HUES48 (cell line): ENCODE measurements at regions not wholly inside any gene's neighbourhood (a gene's known extent, or its start where the extent isn't known, plus 50 kb on each side); places are given as distances from the start of the nearest gene placed in this dataset.

ENCODE experiments used
- H3K27ac ChIP-seq: one replicate; pipeline ENCODE4 v1.7.0; 2013; ENCODE audit warnings: low read depth, low read length, inconsistent platforms
- H3K27me3 ChIP-seq: 2 replicates; pipeline ENCODE4 v1.6.1; 2013; ENCODE audit warnings: mild to moderate bottlenecking, low read length; ENCODE audit not compliant: control insufficient read depth, insufficient read depth
- H3K36me3 ChIP-seq: 2 replicates; pipeline ENCODE4 v1.6.1; 2013; ENCODE audit warnings: low read length; ENCODE audit not compliant: control insufficient read depth, insufficient read depth
- H3K4me1 ChIP-seq: 2 replicates; pipeline ENCODE4 v1.6.1; 2013; ENCODE audit warnings: mild to moderate bottlenecking, low read length; ENCODE audit not compliant: control insufficient read depth, insufficient read depth
- H3K4me3 ChIP-seq: 2 replicates; pipeline ENCODE4 v1.5.1; 2013; ENCODE audit warnings: mild to moderate bottlenecking, low read depth, low read length
- H3K9ac ChIP-seq: 2 replicates; pipeline ENCODE4 v1.6.1; 2013; ENCODE audit warnings: mild to moderate bottlenecking, low read depth, low read length, moderate library complexity
- H3K9me3 ChIP-seq: 2 replicates; pipeline ENCODE4 v1.6.1; 2013; ENCODE audit warnings: low read length; ENCODE audit not compliant: control insufficient read depth, insufficient read depth

DNA sequence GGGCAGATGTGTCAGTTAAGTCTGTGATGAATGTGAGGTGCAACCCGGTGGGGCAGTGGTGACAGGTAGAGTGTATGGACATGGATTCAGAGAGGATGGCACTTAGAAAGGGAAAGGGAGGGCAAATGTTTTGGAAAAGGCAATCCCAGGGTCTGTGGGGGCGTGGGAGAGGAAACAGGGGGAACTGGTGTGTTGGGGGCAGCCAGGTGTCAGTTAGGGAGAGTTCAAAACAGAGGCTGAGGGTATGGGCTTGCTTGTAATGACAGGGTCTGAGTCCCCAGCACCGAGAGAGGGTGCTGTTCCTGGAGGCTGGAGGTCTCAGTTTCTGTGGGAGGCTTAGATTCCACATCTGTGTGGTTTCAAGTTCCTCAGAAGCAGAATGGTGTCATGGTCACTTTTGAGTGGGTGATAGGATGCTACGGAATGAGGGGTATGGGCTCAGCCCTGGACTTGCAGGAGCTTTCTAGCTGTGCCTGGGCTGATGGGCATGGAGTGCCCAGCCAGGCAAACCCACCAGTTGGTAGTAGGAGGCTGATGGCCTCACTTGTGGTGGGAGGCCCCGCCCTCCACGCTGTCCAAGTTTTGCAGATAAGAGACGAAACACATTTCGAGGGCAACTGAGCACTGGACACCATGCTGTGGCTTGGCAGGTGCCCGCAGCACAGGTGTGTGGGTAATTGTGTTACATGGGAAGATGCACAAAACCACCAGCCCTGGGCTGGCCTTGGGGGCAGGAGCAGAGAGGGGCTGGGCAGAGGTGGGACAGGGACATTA lies 209.4 kb downstream of the RPLP1 start:
- Histone ChIP-seq H3K36me3 (no peaks in the 10 kb centered on the region), H3K4me3 (no peak overlapping the region), H3K9ac (no peak overlapping the region), H3K9me3 (no peaks in the 10 kb centered on the region), H3K4me1 (no peaks in the 10 kb centered on the region), H3K27ac (no peak overlapping the region), H3K27me3 (no peaks in the 10 kb centered on the region)

DNA sequence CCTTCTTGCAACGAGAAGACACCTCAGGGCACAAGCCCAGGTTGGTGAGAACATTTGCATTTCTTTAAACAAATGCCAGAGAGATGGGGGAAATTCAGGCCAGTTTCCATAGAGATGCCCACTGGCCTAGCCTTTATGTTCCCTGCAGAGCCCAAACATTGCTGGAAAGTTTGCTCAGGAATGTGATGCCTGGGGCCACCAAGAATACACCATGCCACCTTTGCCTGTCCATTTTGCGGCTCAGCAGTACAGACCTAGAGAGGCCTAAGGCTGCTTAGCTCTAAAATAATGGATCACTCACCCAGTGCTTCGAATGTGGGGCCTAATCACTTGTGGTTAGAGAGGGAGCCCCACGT lies 210.0 kb downstream of the RPLP1 start:
- Histone ChIP-seq H3K27me3 (no peaks in the 10 kb centered on the region), H3K36me3 (no peaks in the 10 kb centered on the region), H3K9me3 (no peaks in the 10 kb centered on the region), H3K4me1 (no peaks in the 10 kb centered on the region), H3K27ac (no peak overlapping the region), H3K4me3 (no peak overlapping the region), H3K9ac (no peak overlapping the region)

DNA sequence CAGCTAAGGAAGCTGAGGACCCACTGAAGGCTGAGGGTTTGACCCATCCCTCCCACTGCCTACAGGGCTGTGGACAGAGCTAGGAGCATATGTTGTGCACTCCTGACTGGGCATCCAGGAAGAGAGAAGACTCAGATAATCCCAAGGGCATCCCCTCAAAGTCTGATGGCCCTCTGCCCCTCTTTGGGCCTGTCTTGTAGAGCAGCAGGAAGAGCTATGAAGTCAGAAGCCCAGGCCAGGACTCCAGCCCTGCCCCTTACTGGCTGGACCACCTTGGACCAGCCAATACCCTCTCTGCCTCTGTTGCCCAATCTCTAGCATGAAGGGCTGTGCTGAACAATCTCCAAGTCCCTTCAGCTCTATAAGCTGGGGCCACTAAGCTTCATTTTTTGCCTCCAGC lies 210.8 kb downstream of the RPLP1 start:
- H3K4me1 ChIP-seq = no peaks in the 10 kb centered on the region
- no peaks in the 10 kb centered on the region for H3K9me3 ChIP-seq
- no peaks in the 10 kb centered on the region for H3K27me3 ChIP-seq
- H3K36me3 ChIP-seq = no peaks in the 10 kb centered on the region
- no peak overlapping the region for H3K27ac ChIP-seq
- no peak overlapping the region for H3K4me3 ChIP-seq
- no peak overlapping the region for H3K9ac ChIP-seq

DNA sequence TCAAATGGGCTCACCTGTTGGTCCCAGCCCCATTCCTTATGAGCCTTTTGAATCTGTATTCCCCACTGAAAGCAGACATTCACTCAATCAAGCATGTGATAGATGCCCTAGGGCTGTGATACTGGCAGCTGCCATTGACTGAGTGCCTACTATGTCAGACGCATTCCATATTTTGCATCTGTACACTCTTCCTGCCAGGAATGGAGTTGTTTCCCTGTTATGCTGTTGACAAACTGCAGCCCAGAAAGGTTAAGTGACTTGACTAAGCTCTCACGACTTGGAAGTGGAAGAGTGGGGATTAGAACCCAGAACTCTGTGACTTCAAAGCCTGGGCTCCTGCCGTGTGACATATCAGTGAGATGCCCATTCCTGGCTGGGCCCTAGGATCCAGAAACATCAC lies 211.4 kb downstream of the RPLP1 start:
- Histone ChIP-seq H3K9me3 (no peaks in the 10 kb centered on the region), H3K36me3 (no peaks in the 10 kb centered on the region), H3K27ac (no peak overlapping the region), H3K9ac (no peak overlapping the region), H3K4me3 (no peak overlapping the region), H3K4me1 (no peaks in the 10 kb centered on the region), H3K27me3 (no peaks in the 10 kb centered on the region)

DNA sequence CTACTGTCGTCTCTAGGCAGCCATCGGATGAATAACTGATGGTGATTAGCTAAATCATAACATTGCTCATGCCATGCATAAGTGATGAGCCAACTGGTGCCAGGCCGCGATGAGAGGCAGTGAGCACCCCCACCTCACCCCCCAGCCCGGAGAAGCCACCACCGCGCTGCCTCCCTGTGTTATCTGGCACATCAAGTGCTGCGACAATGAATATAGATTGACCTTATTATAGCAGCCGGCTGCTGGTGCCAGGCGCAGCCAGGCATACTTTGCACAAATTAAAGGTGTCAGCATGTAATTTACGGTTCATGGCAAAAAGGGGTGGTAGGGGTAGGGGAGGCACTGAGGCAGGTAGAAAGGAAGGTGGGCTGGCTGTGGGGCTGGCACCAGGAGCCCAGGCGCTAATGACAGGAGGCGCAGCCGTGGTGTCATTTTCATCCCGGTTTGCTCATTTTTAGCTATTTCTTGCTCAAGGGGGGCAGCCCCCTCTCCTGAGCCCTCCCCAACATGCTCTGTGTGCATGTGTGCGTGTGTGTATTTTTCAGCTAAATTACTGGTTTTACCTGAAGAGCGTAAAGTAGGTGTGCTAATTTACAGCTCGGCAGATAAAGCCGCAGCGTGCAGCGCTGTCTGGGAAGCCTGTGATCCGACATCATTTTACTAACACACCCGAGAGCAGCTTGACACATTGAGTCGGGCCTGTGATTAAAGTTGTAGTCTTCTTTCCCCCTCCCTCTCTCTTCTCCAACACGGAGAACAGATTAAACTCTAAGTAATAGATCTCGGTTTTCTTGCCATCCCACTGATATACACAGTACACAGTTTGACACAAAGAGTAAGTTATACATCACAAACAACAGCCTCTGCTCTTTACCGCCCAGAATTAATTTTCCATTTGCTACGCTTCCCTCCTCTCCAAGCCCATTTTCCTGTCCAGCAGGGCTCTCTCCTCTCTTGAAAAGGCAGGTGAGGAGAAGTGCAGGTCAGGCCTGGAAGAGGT lies 212.3 kb downstream of the RPLP1 start:
- Histone ChIP-seq H3K36me3 (no peaks in the 10 kb centered on the region), H3K27me3 (no peaks in the 10 kb centered on the region), H3K9ac (no peak overlapping the region), H3K4me1 (no peaks in the 10 kb centered on the region), H3K27ac (no peak overlapping the region), H3K4me3 (no peak overlapping the region), H3K9me3 (no peaks in the 10 kb centered on the region)

DNA sequence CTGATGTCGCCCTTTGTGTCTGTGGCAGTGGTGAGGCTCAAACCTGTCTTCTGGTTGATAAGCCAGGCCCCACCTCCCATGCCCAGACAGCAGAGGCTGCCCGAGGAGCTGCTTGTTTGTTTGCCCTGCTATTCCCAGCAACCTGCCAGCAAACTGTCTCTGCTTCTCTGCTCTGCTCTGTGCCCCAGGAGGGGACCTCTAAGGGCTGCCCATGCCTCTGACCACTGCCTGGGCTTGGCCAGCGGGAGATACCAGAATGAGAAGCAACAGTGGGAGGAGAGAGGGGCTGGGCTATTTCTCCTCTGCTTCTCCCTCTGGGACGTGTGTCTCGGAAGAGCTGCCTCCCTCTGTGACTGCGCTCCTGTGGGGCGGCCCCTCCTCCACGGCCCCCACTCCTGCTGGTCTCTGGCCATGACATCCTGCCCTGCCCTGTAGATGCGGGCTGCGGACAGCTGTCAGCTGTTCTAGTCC lies 213.1 kb downstream of the RPLP1 start:
- H3K9ac ChIP-seq = no peak overlapping the region
- H3K9me3 ChIP-seq = no peaks in the 10 kb centered on the region
- no peaks in the 10 kb centered on the region for H3K27me3 ChIP-seq
- no peaks in the 10 kb centered on the region for H3K36me3 ChIP-seq
- H3K4me1 ChIP-seq = no peaks in the 10 kb centered on the region
- H3K27ac ChIP-seq = no peak overlapping the region
- H3K4me3 ChIP-seq = no peak overlapping the region

DNA sequence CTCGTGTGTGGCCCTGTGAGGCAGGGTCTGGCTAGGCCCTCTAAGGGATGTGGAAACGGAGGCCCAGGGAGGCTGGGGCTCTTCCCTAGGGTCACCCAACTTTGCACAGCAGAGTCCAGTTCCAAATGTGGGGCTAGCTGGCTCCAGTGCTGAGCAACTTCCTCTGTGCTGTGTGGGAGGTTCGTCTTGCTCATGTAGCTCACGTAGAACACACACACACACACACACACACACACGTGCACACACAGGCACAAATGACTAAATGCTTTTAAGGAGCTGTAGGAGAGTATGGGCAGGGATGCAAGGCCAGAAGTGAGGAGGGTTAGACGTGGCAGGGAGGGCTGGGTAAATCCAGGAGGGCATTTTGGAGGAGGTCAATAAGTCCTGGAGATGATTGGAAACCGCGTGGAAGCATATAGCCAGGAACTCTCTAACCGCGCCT lies 213.8 kb downstream of the RPLP1 start:
- no peak overlapping the region for H3K4me3 ChIP-seq
- H3K27ac ChIP-seq = no peak overlapping the region
- no peaks in the 10 kb centered on the region for H3K9me3 ChIP-seq
- H3K4me1 ChIP-seq = no peaks in the 10 kb centered on the region
- H3K27me3 ChIP-seq = no peaks in the 10 kb centered on the region
- no peak overlapping the region for H3K9ac ChIP-seq
- H3K36me3 ChIP-seq = no peaks in the 10 kb centered on the region

DNA sequence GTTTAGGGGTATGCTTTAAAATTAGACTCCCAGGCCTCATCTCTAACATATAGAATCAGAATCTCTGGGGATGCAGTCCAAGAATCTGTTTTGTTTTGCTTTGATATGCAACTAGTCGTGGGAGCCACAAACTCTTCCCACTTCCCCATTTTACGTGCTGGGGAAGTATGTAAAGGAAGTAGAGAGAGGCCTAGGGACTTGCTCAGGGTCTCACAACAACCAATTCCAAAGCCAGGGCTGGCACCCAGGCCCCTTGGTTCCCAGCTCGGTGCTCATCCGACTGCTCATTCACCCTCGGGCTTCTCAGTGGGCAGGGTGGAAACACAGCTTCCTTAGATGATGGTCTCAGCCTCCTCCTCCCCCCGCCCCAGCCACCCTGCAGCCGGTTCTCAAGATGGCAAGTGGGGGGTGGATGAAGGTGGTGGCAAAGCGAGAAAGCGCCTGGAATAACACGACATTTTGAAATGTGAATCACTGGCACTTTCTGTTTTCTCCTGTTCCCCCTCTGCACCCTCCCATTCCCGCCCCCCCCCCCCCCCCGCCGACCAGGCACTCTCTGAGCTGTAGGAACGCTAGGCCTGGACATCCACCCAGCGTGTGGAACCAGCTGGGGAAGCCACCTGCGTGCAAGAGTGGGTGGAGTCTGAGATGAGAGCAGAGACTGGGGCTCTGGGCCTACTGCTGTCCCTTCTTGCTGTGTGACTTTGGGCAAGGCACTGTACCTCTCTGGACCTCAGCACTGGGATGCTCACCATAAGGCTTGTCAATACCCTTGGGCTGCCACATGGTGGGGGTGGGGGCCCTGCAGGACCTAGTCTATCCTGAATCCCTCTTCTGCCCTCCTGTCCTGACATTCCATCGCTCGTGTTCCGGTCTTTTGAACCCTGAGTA lies 214.5 kb downstream of the RPLP1 start:
- Histone ChIP-seq H3K9ac (no peak overlapping the region), H3K27me3 (no peaks in the 10 kb centered on the region), H3K4me1 (no peaks in the 10 kb centered on the region), H3K27ac (no peak overlapping the region), H3K4me3 (no peak overlapping the region), H3K9me3 (no peaks in the 10 kb centered on the region), H3K36me3 (no peaks in the 10 kb centered on the region)

DNA sequence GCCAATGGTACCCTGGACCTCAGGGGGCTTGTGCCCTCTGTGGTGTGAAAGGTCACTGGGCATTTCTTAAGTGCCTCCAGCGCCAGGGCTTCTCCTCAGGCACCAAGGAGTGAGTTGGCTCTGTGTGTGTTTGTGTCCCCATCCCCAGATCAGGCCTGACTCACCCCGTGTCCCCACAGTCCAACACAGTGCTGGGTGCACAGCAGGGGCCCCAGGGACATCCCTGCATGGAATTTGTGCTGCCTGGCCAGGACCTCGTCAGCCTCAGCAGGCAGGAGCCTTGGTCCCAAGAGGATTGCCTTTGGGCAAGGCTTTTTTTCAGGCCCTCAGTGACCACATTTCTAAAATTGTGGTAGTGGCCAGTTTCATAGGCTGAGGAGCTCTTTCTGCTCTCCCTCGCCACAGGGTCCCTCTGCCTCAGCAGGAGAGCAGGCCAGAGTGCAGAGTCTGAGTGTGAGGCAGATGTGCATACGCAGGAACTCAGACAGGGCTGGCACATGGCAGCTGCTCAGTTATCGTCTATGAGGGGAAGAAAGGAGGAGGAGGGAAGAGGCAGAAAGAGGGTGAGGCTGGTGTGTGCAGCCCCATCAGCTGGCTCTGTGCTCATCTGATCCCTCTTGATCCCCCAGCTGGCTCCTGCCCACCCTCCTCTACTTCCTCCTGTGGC lies 215.6 kb downstream of the RPLP1 start:
- H3K4me1 ChIP-seq = no peaks in the 10 kb centered on the region
- no peaks in the 10 kb centered on the region for H3K27me3 ChIP-seq
- no peaks in the 10 kb centered on the region for H3K9me3 ChIP-seq
- no peak overlapping the region for H3K4me3 ChIP-seq
- no peaks in the 10 kb centered on the region for H3K36me3 ChIP-seq
- H3K9ac ChIP-seq = no peak overlapping the region
- no peak overlapping the region for H3K27ac ChIP-seq

DNA sequence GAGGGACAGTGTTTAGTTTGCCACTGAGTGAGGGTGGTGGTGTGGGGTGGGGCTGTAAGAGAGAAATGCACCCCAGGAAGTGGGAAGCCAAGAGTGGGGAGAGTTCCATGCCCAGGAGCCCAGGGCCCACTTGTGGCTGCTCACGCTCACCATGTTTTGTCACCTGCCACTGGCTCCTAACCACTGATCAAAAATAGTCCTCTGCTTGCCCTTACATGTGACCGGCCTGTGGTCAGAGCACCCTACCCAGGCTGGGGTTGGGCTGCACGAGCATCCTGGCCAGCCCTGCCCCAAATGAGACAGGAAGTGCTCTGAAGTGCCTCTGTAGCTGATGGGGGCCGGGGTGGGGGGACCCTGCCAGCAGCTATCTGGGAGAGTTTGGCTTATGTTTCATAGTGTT lies 216.3 kb downstream of the RPLP1 start:
- Histone ChIP-seq H3K36me3 (no peaks in the 10 kb centered on the region), H3K27ac (no peak overlapping the region), H3K9me3 (no peaks in the 10 kb centered on the region), H3K9ac (no peak overlapping the region), H3K27me3 (no peaks in the 10 kb centered on the region), H3K4me3 (no peak overlapping the region), H3K4me1 (no peaks in the 10 kb centered on the region)
